ENCODE measurements at regions not wholly inside any gene's neighbourhood (a gene's known extent, or its start where the extent isn't known, plus 50 kb on each side); places are given as distances from the start of the nearest gene placed in this dataset.
A peak's percentile ranks its signal among the peaks of the same experiment; 100 is the strongest.

DNA sequence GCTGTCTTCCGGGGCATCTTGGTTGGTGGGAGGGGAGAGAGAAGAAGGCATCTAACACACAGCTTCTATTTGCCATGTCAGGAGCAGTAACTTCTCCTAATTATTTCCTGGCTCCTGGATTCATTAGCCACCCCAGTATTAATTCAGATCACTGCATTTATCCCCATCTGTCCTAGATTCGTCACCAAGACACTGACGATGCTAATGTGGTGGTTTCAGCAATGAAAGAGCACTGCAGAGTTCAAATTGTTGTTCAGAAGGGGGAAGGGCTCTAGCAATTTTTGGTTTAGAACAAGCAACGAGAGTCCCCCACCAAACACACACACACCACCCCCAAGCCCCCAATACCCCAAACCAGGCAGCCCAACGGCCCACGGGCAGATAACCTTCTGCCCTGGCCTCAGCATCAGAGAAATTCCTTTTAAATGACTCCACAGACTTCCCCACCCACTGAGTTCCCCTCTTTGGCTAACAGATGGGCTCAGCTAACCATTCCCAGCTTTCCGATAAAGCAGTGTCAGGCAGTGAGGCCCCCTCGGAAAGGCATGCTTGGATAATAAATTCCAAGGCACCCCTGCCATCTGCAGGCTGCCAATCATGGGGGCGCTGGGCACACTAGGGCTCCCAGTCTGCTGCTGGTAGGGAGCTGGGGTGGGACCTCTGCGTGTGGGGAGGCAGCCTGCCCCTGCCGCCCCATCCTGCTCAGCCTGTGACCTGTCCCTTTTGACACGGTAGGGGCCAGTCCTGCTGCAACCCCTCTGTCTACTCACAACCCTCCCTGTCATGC lies 453.5 kb downstream of the MIAT start:
- no peak overlapping the region for H3K9ac ChIP-seq (ENCODE audit: low read length in 3 of 3)
- TF ChIP-seq, protein P1, sequence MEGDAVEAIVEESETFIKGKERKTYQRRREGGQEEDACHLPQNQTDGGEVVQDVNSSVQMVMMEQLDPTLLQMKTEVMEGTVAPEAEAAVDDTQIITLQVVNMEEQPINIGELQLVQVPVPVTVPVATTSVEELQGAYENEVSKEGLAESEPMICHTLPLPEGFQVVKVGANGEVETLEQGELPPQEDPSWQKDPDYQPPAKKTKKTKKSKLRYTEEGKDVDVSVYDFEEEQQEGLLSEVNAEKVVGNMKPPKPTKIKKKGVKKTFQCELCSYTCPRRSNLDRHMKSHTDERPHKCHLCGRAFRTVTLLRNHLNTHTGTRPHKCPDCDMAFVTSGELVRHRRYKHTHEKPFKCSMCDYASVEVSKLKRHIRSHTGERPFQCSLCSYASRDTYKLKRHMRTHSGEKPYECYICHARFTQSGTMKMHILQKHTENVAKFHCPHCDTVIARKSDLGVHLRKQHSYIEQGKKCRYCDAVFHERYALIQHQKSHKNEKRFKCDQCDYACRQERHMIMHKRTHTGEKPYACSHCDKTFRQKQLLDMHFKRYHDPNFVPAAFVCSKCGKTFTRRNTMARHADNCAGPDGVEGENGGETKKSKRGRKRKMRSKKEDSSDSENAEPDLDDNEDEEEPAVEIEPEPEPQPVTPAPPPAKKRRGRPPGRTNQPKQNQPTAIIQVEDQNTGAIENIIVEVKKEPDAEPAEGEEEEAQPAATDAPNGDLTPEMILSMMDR (IDR thresholded peaks at IDR 0.05; ENCODE audit: borderline replicate concordance, extremely low read depth, insufficient read depth): no peak
- H3K36me3 ChIP-seq (ENCODE audit: control insufficient read depth in 2 of 3, insufficient read depth in 3 of 3, low read length in 3 of 3): no peaks in the 10 kb centered on the region
- H3K4me3 ChIP-seq (ENCODE audit: low read length in 3 of 3): no peak overlapping the region
- H3K9me3 ChIP-seq (ENCODE audit: control insufficient read depth in 2 of 3, insufficient read depth in 1 of 3, low read length in 3 of 3): no peaks in the 10 kb centered on the region
- DNase-seq: peak in 2 of 5 donors; percentile 14 to 65
- H3K27ac ChIP-seq (ENCODE audit: low read depth in 2 of 2, low read length in 2 of 2): no peak overlapping the region
- H3K27me3 ChIP-seq (ENCODE audit: control insufficient read depth, insufficient read depth, low read length): no peaks in the 10 kb centered on the region
- intact Hi-C loops (cut with DNase I): no loop called here
- FAIRE-seq: no peak
- peaks cover 0 to 4% (median 0%) of the 10 kb centered on the region in 3 donors for H3K4me1 ChIP-seq (ENCODE audit: control insufficient read depth in 2 of 3, insufficient read depth in 2 of 3, low read depth in 1 of 3, low read length in 3 of 3)

DNA sequence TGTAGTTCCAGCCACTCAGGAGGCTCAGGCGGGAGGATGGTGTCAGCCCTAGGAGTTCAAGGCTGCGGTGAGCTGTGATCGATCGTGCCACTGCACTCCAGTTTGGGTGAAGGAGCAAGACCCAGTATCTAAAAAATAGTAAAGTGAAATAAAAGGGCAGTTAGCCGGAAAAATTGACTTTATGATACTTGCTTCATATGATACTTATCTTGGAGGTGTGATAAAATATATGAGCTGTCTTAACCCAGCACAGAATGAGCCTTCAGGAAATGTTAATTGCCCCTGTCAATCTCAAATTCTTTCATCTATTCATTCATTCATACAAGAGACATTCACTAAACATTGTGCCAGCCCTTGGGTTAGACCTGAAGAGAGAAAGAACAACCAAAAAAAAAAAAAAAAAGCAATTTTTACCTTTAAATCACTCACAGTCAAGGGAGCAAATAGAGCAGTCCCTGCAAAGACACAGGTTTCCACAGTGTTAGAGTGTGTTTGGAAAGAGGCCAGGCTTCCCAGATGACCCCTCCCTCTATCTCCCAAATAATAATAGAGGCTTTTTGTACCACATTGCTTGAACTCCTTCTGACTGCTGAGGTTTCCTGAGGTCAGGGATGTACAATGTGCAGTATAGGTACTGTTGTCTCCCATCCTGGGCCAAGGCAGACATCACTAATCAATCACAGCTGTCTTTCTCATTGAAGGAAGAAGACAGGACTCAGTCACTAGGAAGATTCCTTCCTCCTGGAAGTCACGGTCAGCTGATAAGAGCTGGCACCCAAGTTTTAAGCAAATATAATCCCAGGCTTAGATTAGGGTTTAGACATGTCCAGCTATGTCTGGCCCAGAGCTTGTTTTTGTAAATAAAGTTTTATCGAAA lies 454.6 kb downstream of the MIAT start:
- Histone ChIP-seq H3K27me3 (ENCODE audit: control insufficient read depth, insufficient read depth, low read length) (no peaks in the 10 kb centered on the region), H3K4me3 (ENCODE audit: low read length in 3 of 3) (no peak overlapping the region), H3K4me1 (ENCODE audit: control insufficient read depth in 2 of 3, insufficient read depth in 2 of 3, low read depth in 1 of 3, low read length in 3 of 3) (peaks cover 0 to 4% (median 0%) of the 10 kb centered on the region in 3 donors), H3K27ac (ENCODE audit: low read depth in 2 of 2, low read length in 2 of 2) (no peak overlapping the region), H3K9ac (ENCODE audit: low read length in 3 of 3) (no peak overlapping the region), H3K36me3 (ENCODE audit: control insufficient read depth in 2 of 3, insufficient read depth in 3 of 3, low read length in 3 of 3) (no peaks in the 10 kb centered on the region), H3K9me3 (ENCODE audit: control insufficient read depth in 2 of 3, insufficient read depth in 1 of 3, low read length in 3 of 3) (no peaks in the 10 kb centered on the region)
- DNase-seq (no peak), FAIRE-seq (no peak)
- TF ChIP-seq, protein P1 (IDR thresholded peaks at IDR 0.05; ENCODE audit: borderline replicate concordance, extremely low read depth, insufficient read depth): no peak
- intact Hi-C loops (cut with DNase I): no loop called here

GRCh38 chr22:27113211-27113635 lies 455.8 kb downstream of the MIAT start:
- H3K9ac ChIP-seq (ENCODE audit: low read length in 3 of 3): no peak overlapping the region
- H3K4me1 ChIP-seq (ENCODE audit: control insufficient read depth in 2 of 3, insufficient read depth in 2 of 3, low read depth in 1 of 3, low read length in 3 of 3): peaks cover 0 to 4% (median 0%) of the 10 kb centered on the region in 3 donors
- intact Hi-C loops (cut with DNase I): no loop called here
- H3K4me3 ChIP-seq (ENCODE audit: low read length in 3 of 3): no peak overlapping the region
- H3K36me3 ChIP-seq (ENCODE audit: control insufficient read depth in 2 of 3, insufficient read depth in 3 of 3, low read length in 3 of 3): no peaks in the 10 kb centered on the region
- DNase-seq (no peak), FAIRE-seq (no peak)
- TF ChIP-seq, protein P1 (IDR thresholded peaks at IDR 0.05; ENCODE audit: borderline replicate concordance, extremely low read depth, insufficient read depth): no peak
- no peak overlapping the region for H3K27ac ChIP-seq (ENCODE audit: low read depth in 2 of 2, low read length in 2 of 2)
- H3K9me3 ChIP-seq (ENCODE audit: control insufficient read depth in 2 of 3, insufficient read depth in 1 of 3, low read length in 3 of 3): no peaks in the 10 kb centered on the region
- no peaks in the 10 kb centered on the region for H3K27me3 ChIP-seq (ENCODE audit: control insufficient read depth, insufficient read depth, low read length)

Measured in kidney (tissue), 13 donors.